ENCODE measurements at regions not wholly inside any gene's neighbourhood (a gene's known extent, or its start where the extent isn't known, plus 50 kb on each side); places are given as distances from the start of the nearest gene placed in this dataset.

GRCh38 chr4:186902361-186902760 is 178.7 kb upstream of the FAT1 start:
- Histone ChIP-seq H3K4me1 (ENCODE audit: control insufficient read depth in 1 of 2, insufficient read depth in 1 of 2, low read depth in 1 of 2, low read length in 1 of 2) (no peaks in the 10 kb centered on the region), H3K4me3 (ENCODE audit: low read depth in 1 of 2, low read length in 1 of 2) (no peak overlapping the region), H3K27ac (no peak overlapping the region), H3K9me3 (no peaks in the 10 kb centered on the region), H3K27me3 (no peaks in the 10 kb centered on the region), H3K36me3 (no peaks in the 10 kb centered on the region)
- no peak for TF ChIP-seq CTCF (IDR thresholded peaks at IDR 0.05)

- H3K4me1 ChIP-seq (ENCODE audit: control insufficient read depth in 1 of 2, insufficient read depth in 1 of 2, low read depth in 1 of 2, low read length in 1 of 2): no peaks in the 10 kb centered on the region
- TF ChIP-seq CTCF (IDR thresholded peaks at IDR 0.05): no peak
- H3K27ac ChIP-seq: no peak overlapping the region
- no peak overlapping the region for H3K4me3 ChIP-seq (ENCODE audit: low read depth in 1 of 2, low read length in 1 of 2)
- no peaks in the 10 kb centered on the region for H3K27me3 ChIP-seq
- no peaks in the 10 kb centered on the region for H3K36me3 ChIP-seq
- no peaks in the 10 kb centered on the region for H3K9me3 ChIP-seq
These were observed 180.4 kb upstream of the FAT1 start for GRCh38 chr4:186904101-186904500.

GRCh38 chr4:186906722-186907121 is 183.1 kb upstream of the FAT1 start:
- H3K36me3 ChIP-seq: no peaks in the 10 kb centered on the region
- no peak overlapping the region for H3K4me3 ChIP-seq (ENCODE audit: low read depth in 1 of 2, low read length in 1 of 2)
- H3K27ac ChIP-seq: no peak overlapping the region
- TF ChIP-seq CTCF (IDR thresholded peaks at IDR 0.05): no peak
- no peaks in the 10 kb centered on the region for H3K9me3 ChIP-seq
- no peaks in the 10 kb centered on the region for H3K4me1 ChIP-seq (ENCODE audit: control insufficient read depth in 1 of 2, insufficient read depth in 1 of 2, low read depth in 1 of 2, low read length in 1 of 2)
- no peaks in the 10 kb centered on the region for H3K27me3 ChIP-seq

- no peaks in the 10 kb centered on the region for H3K4me1 ChIP-seq (ENCODE audit: control insufficient read depth in 1 of 2, insufficient read depth in 1 of 2, low read depth in 1 of 2, low read length in 1 of 2)
- no peak for TF ChIP-seq CTCF (IDR thresholded peaks at IDR 0.05)
- H3K27ac ChIP-seq: no peak overlapping the region
- H3K9me3 ChIP-seq: no peaks in the 10 kb centered on the region
- H3K27me3 ChIP-seq: no peaks in the 10 kb centered on the region
- no peak overlapping the region for H3K4me3 ChIP-seq (ENCODE audit: low read depth in 1 of 2, low read length in 1 of 2)
- H3K36me3 ChIP-seq: no peaks in the 10 kb centered on the region
These were observed 186.7 kb upstream of the FAT1 start for GRCh38 chr4:186910385-186910784.

- no peak overlapping the region for H3K27ac ChIP-seq
- TF ChIP-seq CTCF (IDR thresholded peaks at IDR 0.05): no peak
- no peaks in the 10 kb centered on the region for H3K9me3 ChIP-seq
- no peaks in the 10 kb centered on the region for H3K4me1 ChIP-seq (ENCODE audit: control insufficient read depth in 1 of 2, insufficient read depth in 1 of 2, low read depth in 1 of 2, low read length in 1 of 2)
- H3K4me3 ChIP-seq (ENCODE audit: low read depth in 1 of 2, low read length in 1 of 2): no peak overlapping the region
- H3K36me3 ChIP-seq: no peaks in the 10 kb centered on the region
- no peaks in the 10 kb centered on the region for H3K27me3 ChIP-seq
These were observed 188.9 kb upstream of the FAT1 start for GRCh38 chr4:186912606-186913005.

- H3K27me3 ChIP-seq: no peaks in the 10 kb centered on the region
- H3K9me3 ChIP-seq: no peaks in the 10 kb centered on the region
- H3K27ac ChIP-seq: no peak overlapping the region
- H3K4me1 ChIP-seq (ENCODE audit: control insufficient read depth in 1 of 2, insufficient read depth in 1 of 2, low read depth in 1 of 2, low read length in 1 of 2): no peaks in the 10 kb centered on the region
- no peaks in the 10 kb centered on the region for H3K36me3 ChIP-seq
- H3K4me3 ChIP-seq (ENCODE audit: low read depth in 1 of 2, low read length in 1 of 2): no peak overlapping the region
- no peak for TF ChIP-seq CTCF (IDR thresholded peaks at IDR 0.05)
These were observed 192.2 kb upstream of the FAT1 start for GRCh38 chr4:186915816-186916215.

Data from neutrophil (primary cell).